Activated CD4-positive, alpha-beta T cell treated with anti-CD3 and anti-CD28 coated beads, Interleukin-2, amount 50 U/mL, for 48 hours (primary cell): ENCODE measurements at regions not wholly inside any gene's neighbourhood (a gene's known extent, or its start where the extent isn't known, plus 50 kb on each side); places are given as distances from the start of the nearest gene placed in this dataset.

ENCODE experiments used
- DNase-seq, 2 experiments: peaks; one replicate each; pipeline ENCODE4 v3.0.0-alpha.2; 2020

DNA sequence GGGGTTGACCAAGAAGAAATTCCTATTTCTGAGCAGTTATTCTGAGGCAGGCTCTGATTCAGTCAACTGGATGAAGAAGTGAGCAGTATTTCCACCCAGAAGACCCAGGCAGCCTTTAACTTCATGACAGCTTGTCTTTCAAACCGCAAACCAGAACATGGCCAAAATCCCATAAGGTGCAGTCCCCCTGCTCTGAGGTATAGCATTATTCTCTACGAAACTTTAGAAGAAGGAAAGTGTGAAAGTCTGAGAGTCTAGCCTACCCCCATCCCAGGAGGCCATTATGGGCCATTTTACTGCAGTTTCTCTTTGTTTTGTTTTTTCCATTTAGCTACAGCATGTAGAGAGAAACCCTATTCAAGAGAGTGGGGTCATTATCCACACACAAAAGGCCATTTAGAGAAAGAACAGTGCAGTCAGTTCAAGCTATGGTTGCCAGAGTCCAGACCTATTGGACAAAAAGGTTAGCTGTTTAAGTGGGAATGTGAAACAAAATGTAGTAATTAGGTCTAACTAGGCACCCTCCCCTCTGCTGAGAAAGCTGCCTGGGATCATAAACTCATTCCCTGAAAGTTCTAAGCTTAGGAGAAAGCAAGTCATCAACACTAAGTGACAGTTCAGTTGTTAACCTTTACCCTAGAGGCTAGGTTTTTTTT, 52.1 kb upstream of the RASGEF1B start:
- DNase-seq: no peak

DNA sequence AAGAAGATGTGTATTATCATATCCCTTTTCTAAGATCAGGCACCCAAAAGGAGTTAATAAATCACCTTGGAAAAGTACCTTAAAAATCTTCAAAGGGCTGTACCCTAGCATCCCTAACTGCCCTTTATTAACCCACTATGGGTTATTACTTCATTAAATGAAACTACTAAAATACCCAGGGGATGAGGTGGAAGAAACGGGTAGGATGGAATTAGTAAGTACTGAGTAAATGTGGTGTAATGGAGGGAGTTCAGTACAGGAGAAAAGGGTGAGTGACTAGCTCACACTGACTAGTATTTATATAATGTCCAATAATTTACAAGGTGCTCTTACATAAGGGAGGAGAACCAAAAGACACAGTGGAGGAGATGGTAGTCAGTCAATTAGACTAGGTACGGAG, 51.0 kb upstream of the RASGEF1B start:
- no peak for DNase-seq

GRCh38 chr4:81521708-81522107, 50.0 kb upstream of the RASGEF1B start:
- DNase-seq: no peak
